Keratinocyte (primary cell): ENCODE measurements at regions not wholly inside any gene's neighbourhood (a gene's known extent, or its start where the extent isn't known, plus 50 kb on each side); places are given as distances from the start of the nearest gene placed in this dataset.

Experiments used
- CTCF ChIP-seq, 3 experiments: IDR thresholded peaks in 1 of 3; conservative IDR thresholded peaks in 1 of 3; optimal IDR thresholded peaks in 1 of 3; 2 replicates in 2 of 3; 3 replicates in 1 of 3; pipeline versions ENCODE3 to v1.5.1; 2011; ENCODE audit warnings: low read length in 3 of 3, mild to moderate bottlenecking in 3 of 3, moderate library complexity in 2 of 3, control low read depth in 1 of 3, inconsistent platforms in 1 of 3; ENCODE audit not compliant: insufficient read depth in 2 of 3; ENCODE audit errors: extremely low read depth in 1 of 3
- EZH2 ChIP-seq: IDR thresholded peaks from one replicate; pipeline ENCODE4 v1.6.1; 2012; ENCODE audit warnings: inconsistent platforms, mild to moderate bottlenecking, low read length, moderate library complexity

- TF ChIP-seq CTCF (optimal IDR thresholded peaks at IDR 0.05 in 1 of 3, IDR thresholded peaks at IDR 0.05 in 1 of 3, conservative IDR thresholded peaks at IDR 0.05 in 1 of 3; ENCODE audit: extremely low read depth in 1 of 3, insufficient read depth in 2 of 3, low read length in 3 of 3) (no peak), EZH2 (no peak)
Observed at GRCh38 chr4:135770505-135770904, 1568.9 kb upstream of the PABPC4L start.
